H1 (cell line): ENCODE measurements at regions not wholly inside any gene's neighbourhood (a gene's known extent, or its start where the extent isn't known, plus 50 kb on each side); places are given as distances from the start of the nearest gene placed in this dataset.

Experiments used
- CTCF ChIA-PET: fragments of 300-600 bp; sonication (Branson Sonifier 250); formaldehyde crosslinking; loops from one replicate; lab custom pipeline; 2021; ENCODE audit not compliant: partially characterized antibody; lab: Charles Lee
- POLR2A ChIA-PET: fragments of 300-600 bp; sonication (Branson Sonifier 250); formaldehyde crosslinking; loops from one replicate; lab custom pipeline; 2021; ENCODE audit warnings: inconsistent platforms; ENCODE audit not compliant: partially characterized antibody; lab: Charles Lee
- DNase-seq, 2 experiments: peaks; one replicate each; pipeline versions ENCODE4 v3.0.0 to v3.0.0-alpha.2; 2010 to 2022; ENCODE audit warnings: low spot score in 2 of 2, low read depth in 1 of 2, mixed read lengths in 1 of 2
- FAIRE-seq: peaks from 2 replicates; lab custom pipeline; 2011; peaks lifted over from hg19 to GRCh38; lab: Jason Lieb, UNC
- H2AFZ ChIP-seq: 2 replicates; pipeline ENCODE4 v1.8.1; 2012; ENCODE audit warnings: low read length, inconsistent platforms
- H2AK5ac ChIP-seq: 2 replicates; pipeline ENCODE4 v1.6.1; 2013; ENCODE audit warnings: low read depth, low read length
- H2BK120ac ChIP-seq: replicated peaks from 2 replicates; pipeline ENCODE3; 2013; ENCODE audit warnings: low read depth, low read length, inconsistent platforms
- H2BK12ac ChIP-seq: 2 replicates; pipeline ENCODE4 v1.6.1; 2013; ENCODE audit warnings: low read depth, low read length
- H2BK15ac ChIP-seq: 2 replicates; pipeline ENCODE4 v1.6.1; 2013; ENCODE audit warnings: low read length
- H2BK20ac ChIP-seq: 2 replicates; pipeline ENCODE4 v1.6.1; 2013; ENCODE audit warnings: low read length
- H2BK5ac ChIP-seq: 2 replicates; pipeline ENCODE4 v1.6.1; 2013; ENCODE audit warnings: low read depth, low read length
- H3K14ac ChIP-seq: 2 replicates; pipeline ENCODE4 v1.6.1; 2013; ENCODE audit warnings: inconsistent platforms; ENCODE audit not compliant: insufficient read length
- H3K18ac ChIP-seq: 2 replicates; pipeline ENCODE4 v1.6.1; 2013; ENCODE audit warnings: low read length; ENCODE audit errors: extremely low read depth
- H3K23ac ChIP-seq: 2 replicates; pipeline ENCODE4 v1.6.1; 2013; ENCODE audit warnings: inconsistent platforms; ENCODE audit not compliant: insufficient read length
- H3K23me2 ChIP-seq: 2 replicates; pipeline ENCODE4 v1.6.1; 2013; ENCODE audit warnings: low read depth, low read length
- H3K27ac ChIP-seq: 2 replicates; pipeline ENCODE4 v1.6.1; 2011; ENCODE audit warnings: low read depth, low read length, inconsistent platforms
- H3K27me3 ChIP-seq, 4 experiments: replicated peaks in 1 of 4; 1 replicate in 1 of 4; 2 replicates in 3 of 4; pipeline versions ENCODE4 v1.6.1 to v1.8.1; 2011 to 2013; ENCODE audit warnings: low read length in 3 of 4, mild to moderate bottlenecking in 3 of 4, inconsistent platforms in 2 of 4, mixed read lengths in 2 of 4, moderate library complexity in 1 of 4; ENCODE audit not compliant: control insufficient read depth in 3 of 4, insufficient read depth in 3 of 4; ENCODE audit errors: extremely low read depth in 1 of 4
- H3K36me3 ChIP-seq, 4 experiments: 2 replicates each; pipeline versions ENCODE4 v1.6.1 to v1.8.1; 2011 to 2013; ENCODE audit warnings: mild to moderate bottlenecking in 4 of 4, low read length in 3 of 4, moderate library complexity in 2 of 4, control low read depth in 1 of 4, inconsistent platforms in 1 of 4; ENCODE audit not compliant: insufficient read depth in 4 of 4, control insufficient read depth in 2 of 4
- H3K4ac ChIP-seq: replicated peaks from 2 replicates; pipeline ENCODE3; 2013; ENCODE audit warnings: low read length, low read depth, mixed read lengths, inconsistent platforms; ENCODE audit not compliant: insufficient read length
- H3K4me1 ChIP-seq, 4 experiments: replicated peaks in 1 of 4; 1 replicate in 1 of 4; 2 replicates in 3 of 4; pipeline versions ENCODE4 v1.6.1 to v1.8.1; 2011 to 2013; ENCODE audit warnings: low read length in 3 of 4, inconsistent platforms in 2 of 4, mixed read lengths in 1 of 4; ENCODE audit not compliant: insufficient read depth in 4 of 4, control insufficient read depth in 3 of 4
- H3K4me2 ChIP-seq, 2 experiments: 2 replicates each; pipeline versions ENCODE4 v1.6.1 to v1.8.1; 2011 to 2013; ENCODE audit warnings: low read depth in 2 of 2, low read length in 2 of 2, control low read depth in 1 of 2, inconsistent platforms in 1 of 2, mild to moderate bottlenecking in 1 of 2; ENCODE audit not compliant: insufficient read depth in 1 of 2
- H3K4me3 ChIP-seq, 4 experiments: fragments of 200-600, 300-600 bp in 1 of 4; sonication (generic), shearing (Covaris generic), sonication (Bioruptor Twin) in 1 of 4; 2 replicates each; pipeline versions ENCODE4 v1.5.1 to v1.8.1; 2011 to 2016; ENCODE audit warnings: low read length in 4 of 4, low read depth in 3 of 4, control low read depth in 2 of 4, inconsistent platforms in 2 of 4, mild to moderate bottlenecking in 2 of 4, mixed read lengths in 1 of 4, moderate library complexity in 1 of 4; ENCODE audit not compliant: insufficient read depth in 2 of 4; ENCODE audit errors: extremely low read depth in 1 of 4
- H3K56ac ChIP-seq: replicated peaks from 2 replicates; pipeline ENCODE3; 2013; ENCODE audit warnings: low read depth, mild to moderate bottlenecking, mixed read lengths, low read length, inconsistent platforms; ENCODE audit not compliant: insufficient read length
- H3K79me1 ChIP-seq: 2 replicates; pipeline ENCODE4 v1.6.1; 2013; ENCODE audit warnings: low read depth, low read length, control low read depth
- H3K79me2 ChIP-seq, 2 experiments: 2 replicates each; pipeline versions ENCODE4 v1.6.1 to v1.8.1; 2012 to 2013; ENCODE audit warnings: low read length in 2 of 2, mild to moderate bottlenecking in 2 of 2, inconsistent platforms in 1 of 2; ENCODE audit not compliant: insufficient read depth in 2 of 2, control insufficient read depth in 1 of 2
- H3K9ac ChIP-seq, 4 experiments: replicated peaks in 1 of 4; 1 replicate in 1 of 4; 2 replicates in 3 of 4; pipeline versions ENCODE4 v1.6.1 to v1.8.1; 2011 to 2013; ENCODE audit warnings: low read depth in 3 of 4, low read length in 3 of 4, control low read depth in 2 of 4, mild to moderate bottlenecking in 2 of 4, moderate library complexity in 2 of 4, inconsistent platforms in 1 of 4; ENCODE audit errors: extremely low read depth in 1 of 4
- H3K9me3 ChIP-seq, 2 experiments: 2 replicates each; pipeline versions ENCODE4 v1.6.1 to v1.8.1; 2012 to 2013; ENCODE audit warnings: mild to moderate bottlenecking in 2 of 2, moderate library complexity in 2 of 2, control low read depth in 1 of 2, inconsistent platforms in 1 of 2, low read depth in 1 of 2, low read length in 1 of 2, mixed read lengths in 1 of 2; ENCODE audit not compliant: insufficient read depth in 2 of 2
- H4K20me1 ChIP-seq, 2 experiments: replicated peaks in 1 of 2; 2 replicates each; pipeline versions ENCODE3 to v1.8.1; 2011 to 2013; ENCODE audit warnings: inconsistent platforms in 2 of 2, low read length in 2 of 2, mild to moderate bottlenecking in 1 of 2; ENCODE audit not compliant: insufficient read depth in 2 of 2, control insufficient read depth in 1 of 2
- H4K5ac ChIP-seq: 2 replicates; pipeline ENCODE4 v1.6.1; 2013; ENCODE audit warnings: low read length, low read depth, mixed read lengths, inconsistent platforms; ENCODE audit not compliant: insufficient read length
- H4K8ac ChIP-seq: 2 replicates; pipeline ENCODE4 v1.8.0; 2013; ENCODE audit warnings: mild to moderate bottlenecking, moderate library complexity, low read length, inconsistent platforms; ENCODE audit not compliant: insufficient read depth; ENCODE audit errors: extremely low read depth
- H4K91ac ChIP-seq: replicated peaks from 2 replicates; pipeline ENCODE3; 2013; ENCODE audit warnings: low read length, mixed read lengths, inconsistent platforms; ENCODE audit not compliant: insufficient read length
- TAF1 ChIP-seq: IDR thresholded peaks from 2 replicates; pipeline ENCODE4 v1.6.1; 2011; ENCODE audit warnings: mild to moderate bottlenecking, low read depth, low read length
- WGBS, 2 experiments: shearing (Covaris generic) in 1 of 2; methylation state at CpG; one replicate each; pipeline versions ENCODE4 v1.1.6 to v1.1.7; 2013 to 2015; ENCODE audit warnings: low lambda C conversion rate in 2 of 2, mixed read lengths in 2 of 2, inconsistent platforms in 1 of 2, low coverage in 1 of 2, missing lambda C conversion rate in 1 of 2; ENCODE audit not compliant: insufficient replicate concordance in 2 of 2, insufficient coverage in 1 of 2, insufficient read length in 1 of 2; ENCODE audit errors: extremely low coverage in 1 of 2, missing lambda C conversion rate in 1 of 2; 5-methylcytosine and 5-hydroxymethylcytosine counted together

GRCh38 chr1:188269956-188270355 lies 1441.2 kb downstream of the PLA2G4A start:
- DNase-seq, result no peak
- Histone ChIP-seq H3K56ac (no peak overlapping the region), H2BK12ac (no peak overlapping the region), H3K79me2 (no peaks in the 10 kb centered on the region), H2BK20ac (no peak overlapping the region), H4K20me1 (no peaks in the 10 kb centered on the region), H3K4me3 (no peak overlapping the region), H2BK5ac (no peak overlapping the region), H4K8ac (no peak overlapping the region), H3K9ac (no peak overlapping the region), H3K4me1 (no peaks in the 10 kb centered on the region), H3K23me2 (no peaks in the 10 kb centered on the region), H2AFZ (no peak overlapping the region), H3K18ac (no peak overlapping the region), H3K4ac (no peak overlapping the region), H3K9me3 (peaks cover 6 to 8% of the 10 kb centered on the region in 2 experiments; a peak in 2 of 4 replicates), H3K4me2 (no peak overlapping the region), H3K27me3 (no peaks in the 10 kb centered on the region), H2BK120ac (no peak overlapping the region), H3K36me3 (no peaks in the 10 kb centered on the region; a peak in 1 of 8 replicates), H3K79me1 (no peaks in the 10 kb centered on the region), H3K14ac (no peak overlapping the region), H4K5ac (no peak overlapping the region), H2AK5ac (no peak overlapping the region), H3K27ac (no peak overlapping the region), H3K23ac (no peak overlapping the region), H2BK15ac (no peak overlapping the region), H4K91ac (no peak overlapping the region)
- no peak for FAIRE-seq
- 100% methylated on average over 1 of the region's 1 CpG; no CpG with 5 or more reads in 1 of the 2 experiments for WGBS, 2 experiments
- TF ChIP-seq TAF1, result no peak
- CTCF ChIA-PET, result interaction anchor here (0.7 kb wide), 1 partner anchor 873 kb away, joined by 3 read pairs; no protein-coding TSS in a partner anchor
- POLR2A ChIA-PET, result no interaction called here
